Smooth muscle cell (in vitro differentiated cells): ENCODE measurements at regions not wholly inside any gene's neighbourhood (a gene's known extent, or its start where the extent isn't known, plus 50 kb on each side); places are given as distances from the start of the nearest gene placed in this dataset.

Source experiments
- DNase-seq: peaks from one replicate; lab custom pipeline; 2025; ENCODE audit not compliant: unreplicated experiment; lab: John Stamatoyannopoulos, UW
- H2AFZ ChIP-seq: fragments of 200-600 bp; sonication (generic); 2 replicates; pipeline ENCODE4 v1.6.0; 2016; ENCODE audit warnings: antibody characterized with exemption, low read depth, mild to moderate bottlenecking
- H3F3A ChIP-seq: fragments of 200-600 bp; sonication (generic); 2 replicates; pipeline ENCODE4 v1.6.0; 2017; ENCODE audit warnings: antibody characterized with exemption, low read depth
- H3K27ac ChIP-seq: fragments of 200-600 bp; sonication (generic); 2 replicates; pipeline ENCODE4 v1.5.1; 2016; ENCODE audit warnings: low read depth, mild to moderate bottlenecking
- H3K27me3 ChIP-seq: fragments of 200-600 bp; sonication (generic); 2 replicates; pipeline ENCODE4 v1.6.1; 2016; ENCODE audit warnings: low read depth, mild to moderate bottlenecking
- H3K36me3 ChIP-seq: fragments of 200-600 bp; sonication (generic); 2 replicates; pipeline ENCODE4 v1.5.1; 2016; ENCODE audit warnings: low read depth
- H3K4me1 ChIP-seq: fragments of 200-600 bp; sonication (generic); 2 replicates; pipeline ENCODE4 v1.5.1; 2016; ENCODE audit warnings: low read depth
- H3K4me2 ChIP-seq: fragments of 200-600 bp; sonication (generic); 2 replicates; pipeline ENCODE4 v1.6.0; 2016; ENCODE audit warnings: mild to moderate bottlenecking
- H3K4me3 ChIP-seq: fragments of 200-600 bp; sonication (generic); 2 replicates; pipeline ENCODE4 v1.5.1; 2016; ENCODE audit warnings: mild to moderate bottlenecking
- H3K79me2 ChIP-seq: fragments of 200-600 bp; sonication (generic); 2 replicates; pipeline ENCODE4 v1.6.0; 2016; ENCODE audit warnings: low read depth, mild to moderate bottlenecking
- H3K9ac ChIP-seq: fragments of 200-600 bp; sonication (generic); 2 replicates; pipeline ENCODE4 v1.6.0; 2016; ENCODE audit warnings: low read depth
- H3K9me3 ChIP-seq: fragments of 200-600 bp; sonication (generic); replicated peaks from 2 replicates; pipeline ENCODE4 v1.5.1; 2016; ENCODE audit warnings: low read depth
- H4K20me1 ChIP-seq: fragments of 200-600 bp; sonication (generic); 2 replicates; pipeline ENCODE4 v1.6.0; 2016; ENCODE audit warnings: low read depth
- CTCF ChIP-seq: fragments of 200-600 bp; sonication (generic); IDR thresholded peaks from 2 replicates; pipeline ENCODE4 v1.5.1; 2017; ENCODE audit warnings: borderline replicate concordance, mild to moderate bottlenecking, antibody characterized with exemption; ENCODE audit not compliant: insufficient read depth, poor library complexity, severe bottlenecking
- WGBS: methylation state at CpG from one replicate; pipeline ENCODE4 v1.1.7; 2016; ENCODE audit warnings: low lambda C conversion rate; 5-methylcytosine and 5-hydroxymethylcytosine counted together

GRCh38 chr11:18878211-18878610 is 61.0 kb downstream of the MRGPRX1 start:
- Histone ChIP-seq H3K9me3 (no peaks in the 10 kb centered on the region), H3K9ac (no peak overlapping the region), H3F3A (no peaks in the 10 kb centered on the region), H4K20me1 (no peaks in the 10 kb centered on the region), H3K4me1 (no peaks in the 10 kb centered on the region), H3K79me2 (no peaks in the 10 kb centered on the region), H3K27ac (no peak overlapping the region), H2AFZ (no peak overlapping the region), H3K4me3 (no peak overlapping the region), H3K36me3 (no peaks in the 10 kb centered on the region), H3K4me2 (no peak overlapping the region), H3K27me3 (peaks cover 10% of the 10 kb centered on the region)
- WGBS: 88% methylated on average over 5 of the region's 5 CpGs
- no peak for TF ChIP-seq CTCF
- DNase-seq: no peak

GRCh38 chr11:18865951-18866350 is 73.3 kb downstream of the MRGPRX1 start:
- Histone ChIP-seq H4K20me1 (no peaks in the 10 kb centered on the region), H3K4me3 (no peak overlapping the region), H3K4me1 (peaks cover 7% of the 10 kb centered on the region), H3K4me2 (no peak overlapping the region), H3K79me2 (no peaks in the 10 kb centered on the region), H3K9ac (no peak overlapping the region), H3K36me3 (no peaks in the 10 kb centered on the region), H3K27ac (no peak overlapping the region), H3K9me3 (no peaks in the 10 kb centered on the region), H3F3A (no peaks in the 10 kb centered on the region), H2AFZ (no peak overlapping the region), H3K27me3 (peaks cover 13% of the 10 kb centered on the region)
- DNase-seq: no peak
- WGBS: 42% methylated on average over 2 of the region's 2 CpGs
- TF ChIP-seq CTCF: no peak

GRCh38 chr11:18865261-18865660 is 73.7 kb upstream of the PTPN5 start:
- no peak overlapping the region for H3K4me2 ChIP-seq
- H3K9me3 ChIP-seq: no peaks in the 10 kb centered on the region
- H4K20me1 ChIP-seq: no peaks in the 10 kb centered on the region
- no peak overlapping the region for H3K27ac ChIP-seq
- DNase-seq: no peak
- TF ChIP-seq CTCF: no peak
- H3K9ac ChIP-seq: no peak overlapping the region
- H3K4me1 ChIP-seq: peaks cover 7% of the 10 kb centered on the region
- no peaks in the 10 kb centered on the region for H3K36me3 ChIP-seq
- H3K4me3 ChIP-seq: no peak overlapping the region
- no peaks in the 10 kb centered on the region for H3K79me2 ChIP-seq
- H2AFZ ChIP-seq: no peak overlapping the region
- peaks cover 13% of the 10 kb centered on the region for H3K27me3 ChIP-seq
- WGBS: 95% methylated on average over 3 of the region's 3 CpGs
- H3F3A ChIP-seq: no peaks in the 10 kb centered on the region

GRCh38 chr11:18853086-18853720 is 61.6 kb upstream of the PTPN5 start:
- H3F3A ChIP-seq: no peaks in the 10 kb centered on the region
- H3K9me3 ChIP-seq: peaks cover 11% of the 10 kb centered on the region
- peak; percentile 34 for TF ChIP-seq CTCF
- H3K36me3 ChIP-seq: no peaks in the 10 kb centered on the region
- 33% methylated on average over 5 of the region's 5 CpGs for WGBS
- DNase-seq: no peak
- no peaks in the 10 kb centered on the region for H3K79me2 ChIP-seq
- H3K4me2 ChIP-seq: no peak overlapping the region
- no peaks in the 10 kb centered on the region for H3K27me3 ChIP-seq
- H3K4me3 ChIP-seq: no peak overlapping the region
- H3K4me1 ChIP-seq: no peaks in the 10 kb centered on the region
- no peak overlapping the region for H3K27ac ChIP-seq
- no peak overlapping the region for H3K9ac ChIP-seq
- no peaks in the 10 kb centered on the region for H4K20me1 ChIP-seq
- H2AFZ ChIP-seq: no peak overlapping the region
